K562 (cell line): ENCODE measurements at regions not wholly inside any gene's neighbourhood (a gene's known extent, or its start where the extent isn't known, plus 50 kb on each side); places are given as distances from the start of the nearest gene placed in this dataset.

Experiments used
- CTCF ChIP-seq, 3 experiments: IDR thresholded peaks in 2 of 3; conservative IDR thresholded peaks in 1 of 3; 2 replicates each; pipeline ENCODE4 v1.5.1; 2011 to 2012; ENCODE audit warnings: low read length in 3 of 3, mild to moderate bottlenecking in 3 of 3, control low read depth in 2 of 3, improper control_type of control experiment in 1 of 3, inconsistent platforms in 1 of 3, low read depth in 1 of 3, mixed read lengths in 1 of 3, moderate library complexity in 1 of 3; ENCODE audit not compliant: insufficient read depth in 2 of 3
- GABPA ChIP-seq: fragments of 200-800 bp; sonication (Bioruptor generic); conservative IDR thresholded peaks from 2 replicates; pipeline ENCODE4 v1.6.1; 2016; ENCODE audit warnings: low read depth, missing genetic modification characterization, missing compliant biosample characterization
- MYBL2 ChIP-seq, 2 experiments: fragments of 450-650 bp in 1 of 2; sonication (generic) in 1 of 2; formaldehyde crosslinking in 1 of 2; IDR thresholded peaks; 2 replicates each; pipeline versions ENCODE4 v1.6.1 to v1.8.1; 2017 to 2022; ENCODE audit warnings: borderline replicate concordance in 1 of 2, inconsistent platforms in 1 of 2, low read depth in 1 of 2, mild to moderate bottlenecking in 1 of 2, missing genetic modification reagents in 1 of 2, moderate library complexity in 1 of 2
- PCBP1 ChIP-seq: fragments of 200-400 bp; formaldehyde crosslinking; IDR thresholded peaks from 2 replicates; pipeline ENCODE4 v1.6.1; 2018; ENCODE audit warnings: mild to moderate bottlenecking, low read depth, low read length; ENCODE audit not compliant: poor library complexity, severe bottlenecking
- POLR2A ChIP-seq: fragments of 450-650 bp; conservative IDR thresholded peaks from 2 replicates; pipeline ENCODE4 v1.6.1; 2016
- RAD21 ChIP-seq, 2 experiments: fragments of 250-450 bp in 1 of 2; fragments of 450-650 bp in 1 of 2; sonication (Bioruptor Pico) in 1 of 2; formaldehyde crosslinking in 1 of 2; IDR thresholded peaks in 1 of 2; conservative IDR thresholded peaks in 1 of 2; 2 replicates each; pipeline versions ENCODE4 v1.4.0 to v1.8.0; 2020 to 2022; ENCODE audit warnings: mild to moderate bottlenecking in 2 of 2, moderate library complexity in 1 of 2
- REST ChIP-seq, 2 experiments: fragments of 450-650 bp; formaldehyde crosslinking in 1 of 2; IDR thresholded peaks; 2 replicates each; pipeline versions ENCODE4 v1.4.0 to v1.6.1; 2014 to 2020; ENCODE audit warnings: mild to moderate bottlenecking in 2 of 2, borderline replicate concordance in 1 of 2, low read depth in 1 of 2
- SAP30 ChIP-seq: fragments of 200-600 bp; sonication (generic); IDR thresholded peaks from 2 replicates; pipeline ENCODE4 v1.6.1; 2012; ENCODE audit warnings: borderline replicate concordance, low read depth, mild to moderate bottlenecking, moderate library complexity, low read length, control low read depth, inconsistent platforms; ENCODE audit not compliant: insufficient read depth, poor library complexity, severe bottlenecking
- SMC3 ChIP-seq: conservative IDR thresholded peaks from 2 replicates; pipeline ENCODE4 v1.6.1; 2011; ENCODE audit warnings: low read depth, low read length, improper control_type of control experiment; ENCODE audit not compliant: insufficient read depth
- THAP7 ChIP-seq: fragments of 250-450 bp; sonication (Bioruptor Pico); IDR thresholded peaks from 2 replicates; pipeline ENCODE4 v1.5.0; 2021

DNA sequence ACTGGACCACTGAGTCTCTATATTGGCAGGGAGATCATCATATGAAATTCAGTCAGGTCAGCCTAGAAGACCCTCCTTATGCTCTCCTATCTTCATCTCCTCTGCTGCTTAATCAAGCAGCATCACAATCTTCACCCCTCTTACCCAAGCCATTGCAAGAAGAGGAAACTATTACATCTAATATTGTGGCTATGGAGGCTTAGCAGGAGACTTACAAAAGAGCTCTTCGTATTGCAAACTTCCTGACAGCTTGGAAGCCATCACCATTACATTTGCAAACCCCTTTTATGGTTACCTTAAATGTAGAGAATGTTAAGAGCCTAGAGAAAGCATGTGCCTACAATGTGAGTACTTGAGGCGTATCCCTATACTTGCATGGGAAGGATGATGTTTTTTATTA, 87.2 kb upstream of the STXBP5 start:
- TF ChIP-seq CTCF (IDR thresholded peaks at IDR 0.05 in 2 of 3, conservative IDR thresholded peaks at IDR 0.05 in 1 of 3; ENCODE audit: insufficient read depth in 2 of 3, low read depth in 1 of 3, low read length in 3 of 3) (no peak), PCBP1 (no peak), SMC3 (no peak), POLR2A (no peak), GABPA (tag) (no peak), REST (IDR thresholded peaks at IDR 0.05; ENCODE audit: borderline replicate concordance) (no peak), REST (CRISPR knock-in tag; IDR thresholded peaks at IDR 0.05; ENCODE audit: low read depth) (no peak), THAP7 (CRISPR knock-in tag) (no peak), MYBL2 (IDR thresholded peaks at IDR 0.05; ENCODE audit: low read depth) (no peak), MYBL2 (CRISPR knock-in tag; IDR thresholded peaks at IDR 0.05; ENCODE audit: borderline replicate concordance) (no peak), SAP30 (no peak), RAD21 (CRISPR knock-in tag; conservative IDR thresholded peaks at IDR 0.05 in 1 of 2, IDR thresholded peaks at IDR 0.05 in 1 of 2) (no peak)
